GM13977 (cell line): ENCODE measurements at regions not wholly inside any gene's neighbourhood (a gene's known extent, or its start where the extent isn't known, plus 50 kb on each side); places are given as distances from the start of the nearest gene placed in this dataset.
A peak's percentile ranks its signal among the peaks of the same experiment; 100 is the strongest.

Experiments
- DNase-seq: peaks from one replicate; pipeline ENCODE4 v3.0.0; 2012; ENCODE audit warnings: low spot score
- in situ Hi-C: fragments of 300-500 bp; cut with MboI; formaldehyde crosslinking; loops from one replicate; pipeline ENCODE4 v1.12.0; 2022; ENCODE audit warnings: low sequenced_read_pairs, low pct_unique_long_range_greater_than_20kb, mixed read lengths, inconsistent platforms; ENCODE audit not compliant: unreplicated experiment
- TF ChIP-seq, protein P1 (sequence below): IDR thresholded peaks from 2 replicates; pipeline ENCODE4 v1.5.1; 2012; ENCODE audit warnings: mild to moderate bottlenecking, control low read depth; ENCODE audit not compliant: insufficient read depth; ENCODE audit errors: extremely low read depth, missing control alignments

GRCh38 chr2:8543383-8544170 lies 138.3 kb upstream of the ID2 start:
- in situ Hi-C loops: no loop called here
- TF ChIP-seq, protein P1, sequence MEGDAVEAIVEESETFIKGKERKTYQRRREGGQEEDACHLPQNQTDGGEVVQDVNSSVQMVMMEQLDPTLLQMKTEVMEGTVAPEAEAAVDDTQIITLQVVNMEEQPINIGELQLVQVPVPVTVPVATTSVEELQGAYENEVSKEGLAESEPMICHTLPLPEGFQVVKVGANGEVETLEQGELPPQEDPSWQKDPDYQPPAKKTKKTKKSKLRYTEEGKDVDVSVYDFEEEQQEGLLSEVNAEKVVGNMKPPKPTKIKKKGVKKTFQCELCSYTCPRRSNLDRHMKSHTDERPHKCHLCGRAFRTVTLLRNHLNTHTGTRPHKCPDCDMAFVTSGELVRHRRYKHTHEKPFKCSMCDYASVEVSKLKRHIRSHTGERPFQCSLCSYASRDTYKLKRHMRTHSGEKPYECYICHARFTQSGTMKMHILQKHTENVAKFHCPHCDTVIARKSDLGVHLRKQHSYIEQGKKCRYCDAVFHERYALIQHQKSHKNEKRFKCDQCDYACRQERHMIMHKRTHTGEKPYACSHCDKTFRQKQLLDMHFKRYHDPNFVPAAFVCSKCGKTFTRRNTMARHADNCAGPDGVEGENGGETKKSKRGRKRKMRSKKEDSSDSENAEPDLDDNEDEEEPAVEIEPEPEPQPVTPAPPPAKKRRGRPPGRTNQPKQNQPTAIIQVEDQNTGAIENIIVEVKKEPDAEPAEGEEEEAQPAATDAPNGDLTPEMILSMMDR: no peak
- DNase-seq: peak; percentile 83

GRCh38 chr2:8544171-8544785 lies 137.6 kb upstream of the ID2 start:
- DNase-seq: no peak
- TF ChIP-seq, protein P1: no peak
- in situ Hi-C loops: no loop called here

GRCh38 chr2:8544786-8545694 lies 136.8 kb upstream of the ID2 start:
- DNase-seq: peak; percentile 80
- in situ Hi-C loops: no loop called here
- TF ChIP-seq, protein P1: peak; percentile 63

- in situ Hi-C loops: no loop called here
- DNase-seq: no peak
- TF ChIP-seq, protein P1: no peak
Measured at GRCh38 chr2:8545695-8546611, 135.9 kb upstream of the ID2 start.

GRCh38 chr2:8546612-8547283 lies 135.1 kb upstream of the ID2 start:
- no peak for DNase-seq
- in situ Hi-C loops: no loop called here
- TF ChIP-seq, protein P1: no peak
